ENCODE measurements at regions not wholly inside any gene's neighbourhood (a gene's known extent, or its start where the extent isn't known, plus 50 kb on each side); places are given as distances from the start of the nearest gene placed in this dataset.

DNA sequence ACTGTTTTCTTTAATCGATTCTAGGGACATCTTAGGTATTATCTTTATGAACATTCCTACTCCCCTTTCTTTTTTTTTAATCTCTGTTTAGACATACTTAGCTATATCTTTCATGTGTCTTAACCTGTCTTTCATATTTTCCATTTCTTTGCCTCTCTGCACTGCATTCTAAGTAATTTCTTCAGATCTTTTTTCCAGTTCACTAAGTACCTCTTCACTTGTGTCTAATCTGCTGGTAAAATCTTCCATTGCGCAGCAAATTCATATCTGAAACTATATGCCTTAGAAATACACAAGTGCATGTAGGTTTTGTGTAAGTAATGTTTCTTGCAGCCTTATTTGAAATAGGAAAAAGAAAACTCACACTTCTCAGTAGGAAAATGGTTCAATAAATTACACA is 165.4 kb upstream of the BTBD3 start:
- TF ChIP-seq EZH2phosphoT487 (IDR thresholded peaks at IDR 0.05): no peak
- TF ChIP-seq, protein P1, sequence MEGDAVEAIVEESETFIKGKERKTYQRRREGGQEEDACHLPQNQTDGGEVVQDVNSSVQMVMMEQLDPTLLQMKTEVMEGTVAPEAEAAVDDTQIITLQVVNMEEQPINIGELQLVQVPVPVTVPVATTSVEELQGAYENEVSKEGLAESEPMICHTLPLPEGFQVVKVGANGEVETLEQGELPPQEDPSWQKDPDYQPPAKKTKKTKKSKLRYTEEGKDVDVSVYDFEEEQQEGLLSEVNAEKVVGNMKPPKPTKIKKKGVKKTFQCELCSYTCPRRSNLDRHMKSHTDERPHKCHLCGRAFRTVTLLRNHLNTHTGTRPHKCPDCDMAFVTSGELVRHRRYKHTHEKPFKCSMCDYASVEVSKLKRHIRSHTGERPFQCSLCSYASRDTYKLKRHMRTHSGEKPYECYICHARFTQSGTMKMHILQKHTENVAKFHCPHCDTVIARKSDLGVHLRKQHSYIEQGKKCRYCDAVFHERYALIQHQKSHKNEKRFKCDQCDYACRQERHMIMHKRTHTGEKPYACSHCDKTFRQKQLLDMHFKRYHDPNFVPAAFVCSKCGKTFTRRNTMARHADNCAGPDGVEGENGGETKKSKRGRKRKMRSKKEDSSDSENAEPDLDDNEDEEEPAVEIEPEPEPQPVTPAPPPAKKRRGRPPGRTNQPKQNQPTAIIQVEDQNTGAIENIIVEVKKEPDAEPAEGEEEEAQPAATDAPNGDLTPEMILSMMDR (IDR thresholded peaks at IDR 0.05): no peak
